SK-N-SH treated with all-trans-retinoic acid at 6 μM for 48 hours (cell line): ENCODE measurements at regions not wholly inside any gene's neighbourhood (a gene's known extent, or its start where the extent isn't known, plus 50 kb on each side); places are given as distances from the start of the nearest gene placed in this dataset.

Experiments
- CSDC2 ChIP-seq: fragments of 250-450 bp; sonication (Bioruptor Pico); IDR thresholded peaks from 2 replicates; pipeline ENCODE4 v1.5.0; 2020; ENCODE audit warnings: mild to moderate bottlenecking, moderate library complexity
- OSR1 ChIP-seq: fragments of 250-450 bp; sonication (Bioruptor Pico); IDR thresholded peaks from 2 replicates; pipeline ENCODE4 v1.8.0; 2022; ENCODE audit warnings: moderate library complexity, mild to moderate bottlenecking, inconsistent platforms
- PPARA ChIP-seq: fragments of 250-450 bp; sonication (Bioruptor Pico); IDR thresholded peaks from 2 replicates; pipeline ENCODE4 v1.5.0; 2020; ENCODE audit warnings: mild to moderate bottlenecking, borderline replicate concordance
- RARB ChIP-seq: fragments of 250-450 bp; sonication (Bioruptor Pico); IDR thresholded peaks from 2 replicates; pipeline ENCODE4 v1.8.0; 2021; ENCODE audit warnings: mild to moderate bottlenecking, moderate library complexity
- SNAI2 ChIP-seq: fragments of 250-450 bp; sonication (Bioruptor Pico); IDR thresholded peaks from 2 replicates; pipeline ENCODE4 v1.5.0; 2020; ENCODE audit warnings: mild to moderate bottlenecking, moderate library complexity
- ZC3H10 ChIP-seq: fragments of 250-450 bp; sonication (Bioruptor Pico); IDR thresholded peaks from 2 replicates; pipeline ENCODE4 v1.5.1; 2021; ENCODE audit warnings: mild to moderate bottlenecking, moderate library complexity
- ZFP3 ChIP-seq: fragments of 250-450 bp; sonication (Bioruptor Pico); IDR thresholded peaks from 2 replicates; pipeline ENCODE4 v1.5.0; 2020; ENCODE audit warnings: mild to moderate bottlenecking, moderate library complexity
- ZNF8 ChIP-seq: fragments of 450-650 bp; formaldehyde crosslinking; IDR thresholded peaks from 2 replicates; pipeline ENCODE4 v1.5.0; 2020; ENCODE audit warnings: mild to moderate bottlenecking, moderate library complexity
- TF ChIP-seq, protein P1 (sequence below): fragments of 250-450 bp; sonication (Bioruptor Pico); IDR thresholded peaks from 2 replicates; pipeline ENCODE4 v1.5.0; 2020; ENCODE audit warnings: mild to moderate bottlenecking, moderate library complexity
- TF ChIP-seq, protein P2 (sequence below): fragments of 250-450 bp; sonication (Bioruptor Pico); IDR thresholded peaks from 2 replicates; pipeline ENCODE4 v1.8.0; 2020; ENCODE audit warnings: mild to moderate bottlenecking, moderate library complexity, borderline replicate concordance
- TF ChIP-seq, protein P3 (sequence below): fragments of 250-450 bp; sonication (Bioruptor Pico); IDR thresholded peaks from 2 replicates; pipeline ENCODE4 v1.5.1; 2020; ENCODE audit warnings: low read depth, mild to moderate bottlenecking, moderate library complexity

DNA sequence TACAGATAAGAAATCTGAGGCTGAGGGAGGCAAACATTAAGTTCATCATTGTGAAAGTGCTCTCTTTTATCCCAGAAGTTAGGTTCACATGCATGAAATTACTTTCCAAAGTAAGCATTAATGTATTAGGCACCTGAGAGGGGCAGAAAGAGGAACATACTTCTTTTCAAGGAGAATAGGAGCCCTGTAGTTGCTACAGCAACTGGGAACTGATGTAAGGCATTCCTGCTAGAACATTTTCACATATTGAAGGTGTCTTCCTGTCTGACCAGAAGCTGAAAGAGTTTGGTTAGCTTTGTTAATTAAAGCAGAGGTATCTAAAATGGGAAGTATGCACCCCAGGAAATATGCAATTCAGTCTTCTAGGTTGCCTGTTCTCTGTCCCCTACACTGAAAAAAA, 65.5 kb upstream of the ZBTB20 start:
- TF ChIP-seq CSDC2 (no peak), ZC3H10 (CRISPR knock-in tag) (no peak), ZNF8 (CRISPR knock-in tag) (no peak), OSR1 (CRISPR knock-in tag) (no peak), ZFP3 (CRISPR knock-in tag) (no peak), RARB (CRISPR knock-in tag) (no peak), PPARA (no peak), SNAI2 (CRISPR knock-in tag) (no peak)
- TF ChIP-seq, protein P1, sequence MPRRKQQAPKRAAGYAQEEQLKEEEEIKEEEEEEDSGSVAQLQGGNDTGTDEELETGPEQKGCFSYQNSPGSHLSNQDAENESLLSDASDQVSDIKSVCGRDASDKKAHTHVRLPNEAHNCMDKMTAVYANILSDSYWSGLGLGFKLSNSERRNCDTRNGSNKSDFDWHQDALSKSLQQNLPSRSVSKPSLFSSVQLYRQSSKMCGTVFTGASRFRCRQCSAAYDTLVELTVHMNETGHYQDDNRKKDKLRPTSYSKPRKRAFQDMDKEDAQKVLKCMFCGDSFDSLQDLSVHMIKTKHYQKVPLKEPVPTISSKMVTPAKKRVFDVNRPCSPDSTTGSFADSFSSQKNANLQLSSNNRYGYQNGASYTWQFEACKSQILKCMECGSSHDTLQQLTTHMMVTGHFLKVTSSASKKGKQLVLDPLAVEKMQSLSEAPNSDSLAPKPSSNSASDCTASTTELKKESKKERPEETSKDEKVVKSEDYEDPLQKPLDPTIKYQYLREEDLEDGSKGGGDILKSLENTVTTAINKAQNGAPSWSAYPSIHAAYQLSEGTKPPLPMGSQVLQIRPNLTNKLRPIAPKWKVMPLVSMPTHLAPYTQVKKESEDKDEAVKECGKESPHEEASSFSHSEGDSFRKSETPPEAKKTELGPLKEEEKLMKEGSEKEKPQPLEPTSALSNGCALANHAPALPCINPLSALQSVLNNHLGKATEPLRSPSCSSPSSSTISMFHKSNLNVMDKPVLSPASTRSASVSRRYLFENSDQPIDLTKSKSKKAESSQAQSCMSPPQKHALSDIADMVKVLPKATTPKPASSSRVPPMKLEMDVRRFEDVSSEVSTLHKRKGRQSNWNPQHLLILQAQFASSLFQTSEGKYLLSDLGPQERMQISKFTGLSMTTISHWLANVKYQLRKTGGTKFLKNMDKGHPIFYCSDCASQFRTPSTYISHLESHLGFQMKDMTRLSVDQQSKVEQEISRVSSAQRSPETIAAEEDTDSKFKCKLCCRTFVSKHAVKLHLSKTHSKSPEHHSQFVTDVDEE (CRISPR knock-in tag) = no peak
- TF ChIP-seq, protein P2, sequence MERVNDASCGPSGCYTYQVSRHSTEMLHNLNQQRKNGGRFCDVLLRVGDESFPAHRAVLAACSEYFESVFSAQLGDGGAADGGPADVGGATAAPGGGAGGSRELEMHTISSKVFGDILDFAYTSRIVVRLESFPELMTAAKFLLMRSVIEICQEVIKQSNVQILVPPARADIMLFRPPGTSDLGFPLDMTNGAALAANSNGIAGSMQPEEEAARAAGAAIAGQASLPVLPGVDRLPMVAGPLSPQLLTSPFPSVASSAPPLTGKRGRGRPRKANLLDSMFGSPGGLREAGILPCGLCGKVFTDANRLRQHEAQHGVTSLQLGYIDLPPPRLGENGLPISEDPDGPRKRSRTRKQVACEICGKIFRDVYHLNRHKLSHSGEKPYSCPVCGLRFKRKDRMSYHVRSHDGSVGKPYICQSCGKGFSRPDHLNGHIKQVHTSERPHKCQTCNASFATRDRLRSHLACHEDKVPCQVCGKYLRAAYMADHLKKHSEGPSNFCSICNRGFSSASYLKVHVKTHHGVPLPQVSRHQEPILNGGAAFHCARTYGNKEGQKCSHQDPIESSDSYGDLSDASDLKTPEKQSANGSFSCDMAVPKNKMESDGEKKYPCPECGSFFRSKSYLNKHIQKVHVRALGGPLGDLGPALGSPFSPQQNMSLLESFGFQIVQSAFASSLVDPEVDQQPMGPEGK (CRISPR knock-in tag) = no peak
- TF ChIP-seq, protein P3, sequence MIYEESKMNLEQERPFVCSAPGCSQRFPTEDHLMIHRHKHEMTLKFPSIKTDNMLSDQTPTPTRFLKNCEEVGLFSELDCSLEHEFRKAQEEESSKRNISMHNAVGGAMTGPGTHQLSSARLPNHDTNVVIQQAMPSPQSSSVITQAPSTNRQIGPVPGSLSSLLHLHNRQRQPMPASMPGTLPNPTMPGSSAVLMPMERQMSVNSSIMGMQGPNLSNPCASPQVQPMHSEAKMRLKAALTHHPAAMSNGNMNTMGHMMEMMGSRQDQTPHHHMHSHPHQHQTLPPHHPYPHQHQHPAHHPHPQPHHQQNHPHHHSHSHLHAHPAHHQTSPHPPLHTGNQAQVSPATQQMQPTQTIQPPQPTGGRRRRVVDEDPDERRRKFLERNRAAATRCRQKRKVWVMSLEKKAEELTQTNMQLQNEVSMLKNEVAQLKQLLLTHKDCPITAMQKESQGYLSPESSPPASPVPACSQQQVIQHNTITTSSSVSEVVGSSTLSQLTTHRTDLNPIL = no peak
